CD14-positive monocyte (primary cell): ENCODE measurements at regions not wholly inside any gene's neighbourhood (a gene's known extent, or its start where the extent isn't known, plus 50 kb on each side); places are given as distances from the start of the nearest gene placed in this dataset.

Source experiments
- DNase-seq, 3 donors: peaks; one replicate each; pipeline ENCODE4 v3.0.0-alpha.2; 2011 to 2022
- H2AFZ ChIP-seq: 2 replicates; pipeline ENCODE4 v1.6.0; 2012; ENCODE audit warnings: mild to moderate bottlenecking, low read depth, low read length, inconsistent platforms; ENCODE audit not compliant: insufficient read depth, poor library complexity, severe bottlenecking
- H3K27ac ChIP-seq, 2 donors: 1 replicate in 1 of 2; 2 replicates in 1 of 2; pipeline ENCODE4 v1.5.1; 2012 to 2013; ENCODE audit warnings: low read length in 2 of 2, control low read depth in 1 of 2, inconsistent platforms in 1 of 2, low read depth in 1 of 2, mild to moderate bottlenecking in 1 of 2
- H3K27me3 ChIP-seq, 2 donors: one replicate each; pipeline versions ENCODE4 v1.6.0 to v1.6.1; 2011 to 2013; ENCODE audit warnings: low read length in 2 of 2; ENCODE audit not compliant: control insufficient read depth in 2 of 2, insufficient read depth in 2 of 2
- H3K36me3 ChIP-seq, 2 donors: replicated peaks in 1 of 2; 1 replicate in 1 of 2; 2 replicates in 1 of 2; pipeline versions ENCODE4 v1.5.1 to v1.6.1; 2012 to 2013; ENCODE audit warnings: low read length in 2 of 2, control low read depth in 1 of 2, inconsistent platforms in 1 of 2, mild to moderate bottlenecking in 1 of 2; ENCODE audit not compliant: insufficient read depth in 2 of 2, control insufficient read depth in 1 of 2
- H3K4me1 ChIP-seq, 2 donors: 1 replicate in 1 of 2; 2 replicates in 1 of 2; pipeline versions ENCODE4 v1.5.1 to v1.6.1; 2012 to 2013; ENCODE audit warnings: low read length in 2 of 2, control low read depth in 1 of 2, inconsistent platforms in 1 of 2, mild to moderate bottlenecking in 1 of 2, moderate library complexity in 1 of 2; ENCODE audit not compliant: insufficient read depth in 2 of 2, control insufficient read depth in 1 of 2
- H3K4me2 ChIP-seq: replicated peaks from 2 replicates; pipeline ENCODE3; 2012; ENCODE audit warnings: low read length, moderate library complexity, mild to moderate bottlenecking; ENCODE audit not compliant: poor library complexity, severe bottlenecking; ENCODE audit errors: extremely low read depth
- H3K4me3 ChIP-seq, 3 experiments: fragments of 200-600 bp in 1 of 3; sonication (generic) in 1 of 3; replicated peaks in 1 of 3; 1 replicate in 2 of 3; 2 replicates in 1 of 3; pipeline ENCODE4 v1.5.1; 2011 to 2013; ENCODE audit warnings: low read length in 3 of 3, mild to moderate bottlenecking in 3 of 3, control low read depth in 2 of 3, low read depth in 2 of 3, inconsistent platforms in 1 of 3, moderate library complexity in 1 of 3
- H3K79me2 ChIP-seq: 2 replicates; pipeline ENCODE4 v1.6.0; 2012; ENCODE audit warnings: mild to moderate bottlenecking, control low read depth, inconsistent platforms, low read length, moderate library complexity; ENCODE audit not compliant: insufficient read depth
- H3K9ac ChIP-seq: 2 replicates; pipeline ENCODE4 v1.6.0; 2017; ENCODE audit warnings: low read length, mild to moderate bottlenecking; ENCODE audit not compliant: insufficient read depth, poor library complexity, severe bottlenecking
- H3K9me3 ChIP-seq, 2 donors: replicated peaks in 1 of 2; 1 replicate in 1 of 2; 2 replicates in 1 of 2; pipeline versions ENCODE4 v1.5.1 to v1.6.1; 2012 to 2013; ENCODE audit warnings: low read length in 2 of 2, control low read depth in 1 of 2; ENCODE audit not compliant: control insufficient read depth in 1 of 2, insufficient read depth in 1 of 2
- H4K20me1 ChIP-seq: 2 replicates; pipeline ENCODE4 v1.6.0; 2012; ENCODE audit warnings: mild to moderate bottlenecking, low read length, control low read depth, moderate library complexity; ENCODE audit not compliant: insufficient read depth
- H3K27ac Mint-ChIP-seq, 7 donors: one replicate each; pipeline ENCODE4 v1.8.0; 2020; ENCODE audit warnings: mild to moderate bottlenecking in 7 of 7, mixed read lengths in 7 of 7, moderate library complexity in 6 of 7, inconsistent platforms in 2 of 7
- H3K27me3 Mint-ChIP-seq, 3 donors: one replicate each; pipeline ENCODE4 v1.8.0; 2021 to 2022; ENCODE audit warnings: low read depth in 3 of 3, mild to moderate bottlenecking in 3 of 3, mixed read lengths in 3 of 3, moderate library complexity in 3 of 3, inconsistent platforms in 1 of 3
- H3K36me3 Mint-ChIP-seq, 2 donors: one replicate each; pipeline ENCODE4 v1.8.0; 2020; ENCODE audit warnings: mixed read lengths in 2 of 2, inconsistent platforms in 1 of 2, mild to moderate bottlenecking in 1 of 2
- H3K4me1 Mint-ChIP-seq: one replicate; pipeline ENCODE4 v1.8.0; 2020; ENCODE audit warnings: mild to moderate bottlenecking, mixed read lengths
- H3K4me3 Mint-ChIP-seq, 2 donors: one replicate each; pipeline ENCODE4 v1.8.0; 2020; ENCODE audit warnings: mild to moderate bottlenecking in 2 of 2, mixed read lengths in 2 of 2, moderate library complexity in 1 of 2
- H3K9me3 Mint-ChIP-seq, 7 donors: one replicate each; pipeline ENCODE4 v1.8.0; 2020 to 2022; ENCODE audit warnings: mixed read lengths in 7 of 7, mild to moderate bottlenecking in 6 of 7, moderate library complexity in 6 of 7, inconsistent platforms in 2 of 7
- WGBS: methylation state at CpG from one replicate; pipeline ENCODE4 v1.1.5; 2013; ENCODE audit warnings: missing lambda C conversion rate; ENCODE audit not compliant: insufficient coverage; 5-methylcytosine and 5-hydroxymethylcytosine counted together
- intact Hi-C, 2 donors: fragments of 100-400 bp; cut with micrococcal nuclease; formaldehyde crosslinking; loops; one replicate each; pipeline versions ENCODE4 v1.15.0 to v1.15.1; 2023
- TF ChIP-seq, protein P1 (sequence below): fragments of 200-600 bp; IDR thresholded peaks from one replicate; pipeline ENCODE4 v1.8.0; 2022; ENCODE audit warnings: antibody characterized with exemption, mild to moderate bottlenecking

DNA sequence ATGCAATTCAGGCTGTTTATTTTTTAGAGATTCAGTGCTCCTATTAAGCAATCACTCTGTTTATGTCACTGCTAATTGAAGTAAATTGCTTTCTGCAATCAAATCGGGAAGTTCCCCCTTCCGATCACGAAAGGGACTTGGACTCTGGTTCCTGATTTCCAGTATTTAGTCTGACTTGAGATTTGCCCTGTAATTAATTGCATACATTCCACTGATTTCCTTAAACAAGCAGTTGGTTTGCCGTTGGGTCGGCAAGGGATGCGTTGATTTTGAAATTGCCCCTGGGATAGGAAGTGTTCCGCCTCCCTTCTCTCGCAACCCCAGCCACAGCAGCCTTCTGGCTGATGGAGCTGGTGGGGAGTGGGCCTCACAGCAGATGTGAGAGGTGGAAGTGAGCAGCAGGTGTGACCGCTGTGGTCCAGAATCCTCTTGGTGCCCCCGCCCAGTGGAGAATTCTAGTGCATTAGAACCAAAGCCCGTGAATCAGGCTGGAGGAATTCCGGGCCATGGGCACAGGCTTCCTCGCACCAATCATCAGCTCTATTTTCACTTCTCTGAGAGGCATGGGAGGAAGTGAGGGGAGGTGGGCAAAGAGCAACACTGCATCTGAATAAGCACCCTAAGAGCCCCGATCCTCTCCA lies 102.5 kb downstream of the SPRY4 start:
- DNase-seq, result peak; percentile 60 to 88 (median 85)
- no peak overlapping the region for H2AFZ ChIP-seq
- H3K4me3 ChIP-seq, result peak overlapping the region in 2 of 3 experiments; percentile 3 to 64
- peaks cover 4% of the 10 kb centered on the region in 2 donors for H3K27me3 ChIP-seq
- WGBS, result 20% methylated on average over 1 of the region's 14 CpGs
- Mint-ChIP-seq H3K36me3 (no peaks in the 10 kb centered on the region), H3K27me3 (peaks cover 16 to 32% (median 31%) of the 10 kb centered on the region in 3 donors), H3K9me3 (peaks cover 0 to 2% (median 0%) of the 10 kb centered on the region in 7 donors), H3K27ac (peak overlapping the region; percentile 11 to 81 (median 63)), H3K4me1 (peaks cover 37% of the 10 kb centered on the region), H3K4me3 (peak overlapping the region; percentile 34 to 72)
- no peak overlapping the region for H3K9ac ChIP-seq
- H3K79me2 ChIP-seq, result no peaks in the 10 kb centered on the region
- peak overlapping the region; percentile 70 for H3K4me2 ChIP-seq
- H3K4me1 ChIP-seq, result peaks cover 38 to 42% of the 10 kb centered on the region in 2 donors
- peak overlapping the region; percentile 49 to 50 for H3K27ac ChIP-seq
- H3K9me3 ChIP-seq, result no peaks in the 10 kb centered on the region
- no peaks in the 10 kb centered on the region for H3K36me3 ChIP-seq
- H4K20me1 ChIP-seq, result no peaks in the 10 kb centered on the region
- TF ChIP-seq, protein P1, sequence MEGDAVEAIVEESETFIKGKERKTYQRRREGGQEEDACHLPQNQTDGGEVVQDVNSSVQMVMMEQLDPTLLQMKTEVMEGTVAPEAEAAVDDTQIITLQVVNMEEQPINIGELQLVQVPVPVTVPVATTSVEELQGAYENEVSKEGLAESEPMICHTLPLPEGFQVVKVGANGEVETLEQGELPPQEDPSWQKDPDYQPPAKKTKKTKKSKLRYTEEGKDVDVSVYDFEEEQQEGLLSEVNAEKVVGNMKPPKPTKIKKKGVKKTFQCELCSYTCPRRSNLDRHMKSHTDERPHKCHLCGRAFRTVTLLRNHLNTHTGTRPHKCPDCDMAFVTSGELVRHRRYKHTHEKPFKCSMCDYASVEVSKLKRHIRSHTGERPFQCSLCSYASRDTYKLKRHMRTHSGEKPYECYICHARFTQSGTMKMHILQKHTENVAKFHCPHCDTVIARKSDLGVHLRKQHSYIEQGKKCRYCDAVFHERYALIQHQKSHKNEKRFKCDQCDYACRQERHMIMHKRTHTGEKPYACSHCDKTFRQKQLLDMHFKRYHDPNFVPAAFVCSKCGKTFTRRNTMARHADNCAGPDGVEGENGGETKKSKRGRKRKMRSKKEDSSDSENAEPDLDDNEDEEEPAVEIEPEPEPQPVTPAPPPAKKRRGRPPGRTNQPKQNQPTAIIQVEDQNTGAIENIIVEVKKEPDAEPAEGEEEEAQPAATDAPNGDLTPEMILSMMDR, result no peak
- intact Hi-C loops, result loop anchor here in 1 of 2 donors (10.0 kb wide), 2 partner anchors 132 to 208 kb away; partner anchors contain the start of gene GNPDA1

DNA sequence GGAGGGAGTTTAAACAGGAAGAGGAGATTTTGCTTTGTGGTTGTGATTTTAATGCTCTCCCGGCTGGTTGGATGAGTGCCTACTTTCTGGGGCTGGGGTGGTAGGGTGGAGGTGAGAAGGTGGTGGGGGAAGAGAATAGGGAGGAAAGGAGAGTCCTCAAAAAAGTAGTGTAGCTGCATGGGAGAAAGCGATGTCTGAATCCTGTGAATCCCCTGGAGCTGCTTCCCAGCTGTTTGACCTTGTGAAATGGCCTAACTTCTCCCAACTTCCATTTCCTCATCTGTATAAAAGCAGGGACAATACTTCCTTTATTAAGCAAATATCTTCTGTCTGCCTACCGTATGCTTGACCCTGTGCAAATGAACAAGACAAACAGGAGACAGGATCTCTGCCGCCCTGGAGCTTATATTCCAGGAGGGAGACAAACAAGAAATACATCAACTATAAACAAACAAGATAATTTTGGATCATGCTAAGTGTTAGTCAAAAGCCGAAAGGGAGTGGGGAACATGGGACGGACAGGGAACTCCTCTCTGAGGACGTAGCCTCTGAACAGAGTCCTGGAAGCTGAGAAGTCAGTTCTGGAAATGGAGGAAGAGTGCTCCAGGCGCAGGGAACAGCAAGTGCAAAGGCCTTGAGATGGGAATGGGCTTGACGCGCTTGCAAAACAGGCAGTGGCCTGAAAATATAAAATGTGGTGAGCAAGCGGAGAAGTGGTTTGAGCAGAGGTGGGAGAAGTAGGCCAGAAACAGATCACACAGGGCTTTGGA lies 103.5 kb downstream of the SPRY4 start:
- Mint-ChIP-seq H3K27me3 (peaks cover 15 to 35% (median 33%) of the 10 kb centered on the region in 3 donors), H3K27ac (peak overlapping the region in 6 of 7 donors; percentile 40 to 84 (median 77)), H3K4me3 (peak overlapping the region in 1 of 2 donors; percentile 72), H3K4me1 (peaks cover 37% of the 10 kb centered on the region), H3K9me3 (peaks cover 0 to 3% (median 0%) of the 10 kb centered on the region in 7 donors), H3K36me3 (no peaks in the 10 kb centered on the region)
- Histone ChIP-seq H3K9me3 (no peaks in the 10 kb centered on the region), H3K4me2 (peak overlapping the region; percentile 70), H3K79me2 (no peaks in the 10 kb centered on the region), H4K20me1 (no peaks in the 10 kb centered on the region), H3K36me3 (no peaks in the 10 kb centered on the region), H2AFZ (no peak overlapping the region), H3K4me1 (peaks cover 38 to 42% of the 10 kb centered on the region in 2 donors), H3K27me3 (peaks cover 2 to 4% of the 10 kb centered on the region in 2 donors), H3K9ac (no peak overlapping the region), H3K4me3 (peak overlapping the region in 1 of 3 experiments; percentile 64), H3K27ac (no peak overlapping the region)
- DNase-seq, result peak in 2 of 3 donors; percentile 16 to 56
- TF ChIP-seq, protein P1, result no peak
- 75% methylated on average over 8 of the region's 11 CpGs for WGBS
- intact Hi-C loops, result loop anchor here in 1 of 2 donors (10.0 kb wide), 2 partner anchors 134 to 206 kb away; partner anchors contain the start of gene GNPDA1
